ENCODE measurements at regions not wholly inside any gene's neighbourhood (a gene's known extent, or its start where the extent isn't known, plus 50 kb on each side); places are given as distances from the start of the nearest gene placed in this dataset.

DNA sequence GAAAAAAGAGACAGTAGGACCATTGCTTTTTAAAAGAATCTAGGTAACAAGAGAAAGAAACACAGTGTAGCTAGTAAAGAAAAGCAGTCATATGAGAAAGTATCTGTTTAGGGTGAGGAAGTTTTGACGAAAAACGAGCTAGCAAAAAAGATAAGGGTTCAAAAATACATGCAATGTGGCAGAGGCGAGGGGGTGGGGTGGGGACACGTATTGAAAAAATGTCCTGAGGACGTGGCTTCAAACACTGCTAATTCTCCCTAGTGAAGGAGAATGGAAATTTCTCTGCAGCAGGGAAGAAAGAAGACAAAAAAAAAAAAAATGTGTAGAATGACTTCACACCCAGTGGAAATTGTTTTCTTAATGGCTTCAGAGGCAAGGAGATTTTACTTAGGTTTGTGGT, 856.4 kb upstream of the INTU start:
- Histone ChIP-seq H3K36me3 (ENCODE audit: control insufficient read depth in 4 of 4, insufficient read depth in 4 of 4, low read length in 3 of 4) (no peaks in the 10 kb centered on the region), H3K27ac (ENCODE audit: insufficient read depth in 1 of 2, low read depth in 1 of 2, low read length in 2 of 2, poor library complexity in 1 of 2, severe bottlenecking in 2 of 2) (peak overlapping the region in 1 of 2 experiments; percentile 70), H3K9me3 (ENCODE audit: control extremely low read depth in 1 of 5, control insufficient read depth in 4 of 5, insufficient read depth in 2 of 5, low read depth in 1 of 5, low read length in 4 of 5) (no peaks in the 10 kb centered on the region), H3K4me3 (ENCODE audit: control insufficient read depth in 1 of 7, extremely low read depth in 1 of 7, insufficient read depth in 4 of 7, low read depth in 2 of 7, low read length in 6 of 7) (no peak overlapping the region), H3K4me1 (ENCODE audit: control extremely low read depth in 1 of 4, control insufficient read depth in 4 of 4, insufficient read depth in 4 of 4, low read length in 3 of 4) (no peaks in the 10 kb centered on the region), H3K27me3 (replicated peaks in 2 of 5; ENCODE audit: control insufficient read depth in 4 of 5, insufficient read depth in 5 of 5, low read length in 4 of 5) (no peaks in the 10 kb centered on the region)
- POLR2A ChIA-PET: no interaction called here
- no peak for DNase-seq
- 82% methylated on average over 5 of the region's 5 CpGs for WGBS (ENCODE audit: insufficient coverage)
- CTCF ChIA-PET: no interaction called here

DNA sequence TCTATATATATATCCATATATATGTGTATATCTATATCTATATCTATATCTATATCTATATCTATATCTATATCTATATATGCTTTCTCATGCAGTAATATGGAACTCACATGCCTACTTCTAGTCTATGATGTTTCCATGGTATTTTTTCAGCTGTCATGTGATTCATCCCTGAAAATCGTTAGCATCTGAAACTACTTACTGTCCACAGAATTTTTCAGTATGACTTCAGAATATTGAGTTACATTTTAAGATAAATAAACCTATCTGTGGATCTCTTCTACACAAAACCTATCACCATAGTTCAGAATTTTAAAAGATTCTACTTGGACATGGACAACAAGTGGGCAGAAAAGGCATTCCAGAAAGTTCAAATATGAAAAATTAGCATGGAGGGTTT, 855.1 kb upstream of the INTU start:
- POLR2A ChIA-PET: no interaction called here
- Histone ChIP-seq H3K36me3 (ENCODE audit: control insufficient read depth in 4 of 4, insufficient read depth in 4 of 4, low read length in 3 of 4) (no peaks in the 10 kb centered on the region), H3K4me1 (ENCODE audit: control extremely low read depth in 1 of 4, control insufficient read depth in 4 of 4, insufficient read depth in 4 of 4, low read length in 3 of 4) (no peaks in the 10 kb centered on the region), H3K4me3 (ENCODE audit: control insufficient read depth in 1 of 7, extremely low read depth in 1 of 7, insufficient read depth in 4 of 7, low read depth in 2 of 7, low read length in 6 of 7) (no peak overlapping the region), H3K27ac (ENCODE audit: insufficient read depth in 1 of 2, low read depth in 1 of 2, low read length in 2 of 2, poor library complexity in 1 of 2, severe bottlenecking in 2 of 2) (peak overlapping the region in 1 of 2 experiments; percentile 51), H3K9me3 (ENCODE audit: control extremely low read depth in 1 of 5, control insufficient read depth in 4 of 5, insufficient read depth in 2 of 5, low read depth in 1 of 5, low read length in 4 of 5) (no peaks in the 10 kb centered on the region), H3K27me3 (replicated peaks in 2 of 5; ENCODE audit: control insufficient read depth in 4 of 5, insufficient read depth in 5 of 5, low read length in 4 of 5) (no peaks in the 10 kb centered on the region)
- CTCF ChIA-PET: no interaction called here
- no peak for DNase-seq
- no CpG with 5 or more reads among the region's 1 CpG for WGBS (ENCODE audit: insufficient coverage)

DNA sequence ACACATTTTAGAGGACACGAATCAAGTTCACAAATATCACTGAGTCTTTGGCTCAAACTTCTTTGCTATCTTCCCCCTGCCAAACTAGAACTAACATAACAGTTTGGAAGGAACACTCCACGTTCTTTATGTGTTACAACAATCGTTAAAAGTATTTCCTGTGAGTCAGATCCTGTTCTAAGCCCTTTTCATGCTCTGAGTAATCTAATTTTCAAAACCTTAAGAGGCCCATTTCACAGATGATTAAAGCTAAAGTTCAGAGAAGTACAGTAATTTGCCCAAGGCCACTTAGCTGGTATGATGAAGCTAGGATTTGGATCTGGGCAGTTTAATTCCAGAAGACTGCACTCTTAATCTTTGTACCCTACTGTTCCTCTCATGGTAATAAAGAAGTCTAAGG, 854.4 kb upstream of the INTU start:
- Histone ChIP-seq H3K27ac (ENCODE audit: insufficient read depth in 1 of 2, low read depth in 1 of 2, low read length in 2 of 2, poor library complexity in 1 of 2, severe bottlenecking in 2 of 2) (no peak overlapping the region), H3K27me3 (replicated peaks in 2 of 5; ENCODE audit: control insufficient read depth in 4 of 5, insufficient read depth in 5 of 5, low read length in 4 of 5) (no peaks in the 10 kb centered on the region), H3K4me1 (ENCODE audit: control extremely low read depth in 1 of 4, control insufficient read depth in 4 of 4, insufficient read depth in 4 of 4, low read length in 3 of 4) (no peaks in the 10 kb centered on the region), H3K9me3 (ENCODE audit: control extremely low read depth in 1 of 5, control insufficient read depth in 4 of 5, insufficient read depth in 2 of 5, low read depth in 1 of 5, low read length in 4 of 5) (no peaks in the 10 kb centered on the region), H3K4me3 (ENCODE audit: control insufficient read depth in 1 of 7, extremely low read depth in 1 of 7, insufficient read depth in 4 of 7, low read depth in 2 of 7, low read length in 6 of 7) (no peak overlapping the region), H3K36me3 (ENCODE audit: control insufficient read depth in 4 of 4, insufficient read depth in 4 of 4, low read length in 3 of 4) (no peaks in the 10 kb centered on the region)
- 89% methylated on average over 1 of the region's 3 CpGs for WGBS (ENCODE audit: insufficient coverage)
- DNase-seq: no peak
- CTCF ChIA-PET: no interaction called here
- POLR2A ChIA-PET: no interaction called here

DNA sequence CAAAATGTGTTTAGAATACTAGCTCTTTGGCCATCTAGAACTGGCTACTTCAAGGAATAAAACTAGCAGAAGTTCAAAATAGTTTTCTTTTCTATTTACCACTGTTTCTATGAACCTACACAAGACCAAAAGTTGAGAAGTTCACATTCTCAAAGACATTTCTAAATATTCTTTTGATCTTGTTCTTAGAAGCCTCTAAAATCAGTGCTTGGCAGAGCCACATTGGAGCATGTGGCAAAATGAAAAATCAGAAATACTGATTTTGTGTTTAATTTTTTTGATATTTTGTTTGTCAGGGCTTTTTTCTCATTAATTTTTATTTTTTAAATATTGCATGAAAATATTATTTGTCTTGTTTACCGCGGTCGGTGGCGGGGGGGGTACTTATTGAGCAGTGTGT, 853.8 kb upstream of the INTU start:
- Histone ChIP-seq H3K4me3 (ENCODE audit: control insufficient read depth in 1 of 7, extremely low read depth in 1 of 7, insufficient read depth in 4 of 7, low read depth in 2 of 7, low read length in 6 of 7) (no peak overlapping the region), H3K27ac (ENCODE audit: insufficient read depth in 1 of 2, low read depth in 1 of 2, low read length in 2 of 2, poor library complexity in 1 of 2, severe bottlenecking in 2 of 2) (no peak overlapping the region), H3K27me3 (replicated peaks in 2 of 5; ENCODE audit: control insufficient read depth in 4 of 5, insufficient read depth in 5 of 5, low read length in 4 of 5) (no peaks in the 10 kb centered on the region), H3K4me1 (ENCODE audit: control extremely low read depth in 1 of 4, control insufficient read depth in 4 of 4, insufficient read depth in 4 of 4, low read length in 3 of 4) (no peaks in the 10 kb centered on the region), H3K36me3 (ENCODE audit: control insufficient read depth in 4 of 4, insufficient read depth in 4 of 4, low read length in 3 of 4) (no peaks in the 10 kb centered on the region), H3K9me3 (ENCODE audit: control extremely low read depth in 1 of 5, control insufficient read depth in 4 of 5, insufficient read depth in 2 of 5, low read depth in 1 of 5, low read length in 4 of 5) (no peaks in the 10 kb centered on the region)
- POLR2A ChIA-PET: no interaction called here
- WGBS (ENCODE audit: insufficient coverage): no CpG with 5 or more reads among the region's 4 CpGs
- DNase-seq: no peak
- CTCF ChIA-PET: no interaction called here

DNA sequence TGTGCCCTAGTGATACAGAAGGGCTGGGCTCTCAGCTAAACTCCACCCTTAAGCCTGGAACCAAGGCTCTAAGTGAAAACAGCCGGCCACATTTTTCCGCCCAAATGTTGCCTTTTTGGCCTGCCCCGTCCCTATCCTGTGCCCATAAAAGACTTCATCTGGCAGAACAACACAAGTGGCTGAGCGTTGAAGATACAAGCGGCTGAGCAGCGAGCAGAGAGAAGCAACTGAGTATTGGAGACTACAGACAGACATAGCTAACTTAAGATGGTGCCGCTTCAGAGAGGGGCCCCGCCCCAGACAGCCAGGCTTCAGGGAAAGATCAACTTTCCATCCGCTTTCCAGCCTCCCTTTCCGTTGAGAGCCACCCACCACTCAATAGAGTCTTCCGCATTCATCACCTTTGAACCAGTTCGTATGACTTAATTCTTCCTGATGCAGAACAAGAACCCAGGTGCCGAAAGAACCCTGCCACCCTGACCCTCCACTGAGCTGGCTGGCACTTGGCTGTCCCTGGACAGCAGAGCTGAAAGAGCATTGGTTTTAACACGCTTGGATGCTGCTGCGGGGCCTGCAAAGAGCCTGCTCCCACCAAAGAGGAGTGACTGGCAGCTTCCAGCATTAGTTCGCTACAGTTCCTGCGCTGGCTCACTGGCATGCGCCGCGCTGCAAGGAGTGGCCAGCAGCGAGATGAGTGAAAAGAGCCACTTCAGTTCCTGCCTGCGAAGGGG, 853.2 kb upstream of the INTU start:
- H3K36me3 ChIP-seq (ENCODE audit: control insufficient read depth in 4 of 4, insufficient read depth in 4 of 4, low read length in 3 of 4): no peaks in the 10 kb centered on the region
- H3K9me3 ChIP-seq (ENCODE audit: control extremely low read depth in 1 of 5, control insufficient read depth in 4 of 5, insufficient read depth in 2 of 5, low read depth in 1 of 5, low read length in 4 of 5): no peaks in the 10 kb centered on the region
- no peaks in the 10 kb centered on the region for H3K27me3 ChIP-seq (replicated peaks in 2 of 5; ENCODE audit: control insufficient read depth in 4 of 5, insufficient read depth in 5 of 5, low read length in 4 of 5)
- no peak overlapping the region for H3K4me3 ChIP-seq (ENCODE audit: control insufficient read depth in 1 of 7, extremely low read depth in 1 of 7, insufficient read depth in 4 of 7, low read depth in 2 of 7, low read length in 6 of 7)
- H3K27ac ChIP-seq (ENCODE audit: insufficient read depth in 1 of 2, low read depth in 1 of 2, low read length in 2 of 2, poor library complexity in 1 of 2, severe bottlenecking in 2 of 2): no peak overlapping the region
- ChIA-PET POLR2A (no interaction called here), CTCF (interaction anchor here (0.5 kb wide), 1 partner anchor 1018 kb away, joined by 3 read pairs; no protein-coding TSS in a partner anchor)
- DNase-seq: no peak
- no peaks in the 10 kb centered on the region for H3K4me1 ChIP-seq (ENCODE audit: control extremely low read depth in 1 of 4, control insufficient read depth in 4 of 4, insufficient read depth in 4 of 4, low read length in 3 of 4)
- 96% methylated on average over 22 of the region's 22 CpGs for WGBS (ENCODE audit: insufficient coverage)

DNA sequence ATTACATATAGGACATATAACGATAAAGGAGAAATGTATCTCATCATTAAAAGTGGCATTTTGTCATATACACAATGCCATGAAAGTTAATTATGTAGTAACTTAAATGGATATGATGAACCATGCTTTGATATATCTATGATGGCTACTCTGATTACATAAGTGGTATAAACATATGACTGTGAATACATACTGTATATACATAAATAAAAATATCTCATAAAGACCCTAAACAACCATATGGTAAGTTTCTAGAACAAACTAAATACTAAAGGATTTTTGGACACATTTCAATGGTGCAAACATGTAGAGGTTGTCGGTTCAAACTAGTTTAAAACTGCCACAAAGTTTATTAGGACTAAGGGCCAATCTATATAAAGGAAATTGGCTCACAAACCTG, 849.6 kb upstream of the INTU start:
- Histone ChIP-seq H3K36me3 (ENCODE audit: control insufficient read depth in 4 of 4, insufficient read depth in 4 of 4, low read length in 3 of 4) (no peaks in the 10 kb centered on the region), H3K27me3 (replicated peaks in 2 of 5; ENCODE audit: control insufficient read depth in 4 of 5, insufficient read depth in 5 of 5, low read length in 4 of 5) (no peaks in the 10 kb centered on the region), H3K9me3 (ENCODE audit: control extremely low read depth in 1 of 5, control insufficient read depth in 4 of 5, insufficient read depth in 2 of 5, low read depth in 1 of 5, low read length in 4 of 5) (no peaks in the 10 kb centered on the region), H3K4me3 (ENCODE audit: control insufficient read depth in 1 of 7, extremely low read depth in 1 of 7, insufficient read depth in 4 of 7, low read depth in 2 of 7, low read length in 6 of 7) (no peak overlapping the region), H3K27ac (ENCODE audit: insufficient read depth in 1 of 2, low read depth in 1 of 2, low read length in 2 of 2, poor library complexity in 1 of 2, severe bottlenecking in 2 of 2) (no peak overlapping the region), H3K4me1 (ENCODE audit: control extremely low read depth in 1 of 4, control insufficient read depth in 4 of 4, insufficient read depth in 4 of 4, low read length in 3 of 4) (no peaks in the 10 kb centered on the region)
- POLR2A ChIA-PET: no interaction called here
- CTCF ChIA-PET: no interaction called here
- WGBS (ENCODE audit: insufficient coverage): no CpG with 5 or more reads among the region's 2 CpGs
- no peak for DNase-seq

DNA sequence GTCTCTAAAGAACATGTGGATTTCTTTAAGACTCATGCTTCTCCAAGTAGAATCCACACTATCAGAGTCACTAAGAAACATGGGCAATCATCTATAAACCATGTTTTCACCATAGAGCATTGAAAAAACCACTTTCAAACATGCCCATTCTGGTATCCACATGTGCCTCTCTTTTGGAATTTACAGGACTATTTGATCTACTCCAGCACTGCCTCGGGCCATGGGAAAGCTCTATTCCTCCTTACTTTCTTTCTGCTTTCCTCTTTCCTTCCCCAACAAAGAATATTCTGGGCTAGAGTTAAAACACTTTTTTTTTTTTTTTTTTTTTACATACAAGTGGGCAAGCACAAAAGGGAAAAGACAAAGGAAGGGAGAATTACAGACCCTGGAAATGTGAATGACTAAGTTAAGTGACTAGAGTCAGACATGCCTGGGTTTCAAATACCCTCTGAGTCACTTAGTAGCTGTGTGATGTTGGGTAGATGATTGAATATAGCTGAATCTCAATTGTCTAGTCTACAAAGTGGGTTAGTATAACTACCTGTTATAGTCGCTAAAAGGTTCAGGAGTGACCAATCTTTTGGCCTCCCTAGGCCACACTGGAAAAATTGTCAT, 847.7 kb upstream of the INTU start:
- H3K27ac ChIP-seq (ENCODE audit: insufficient read depth in 1 of 2, low read depth in 1 of 2, low read length in 2 of 2, poor library complexity in 1 of 2, severe bottlenecking in 2 of 2): no peak overlapping the region
- H3K36me3 ChIP-seq (ENCODE audit: control insufficient read depth in 4 of 4, insufficient read depth in 4 of 4, low read length in 3 of 4): no peaks in the 10 kb centered on the region
- H3K4me1 ChIP-seq (ENCODE audit: control extremely low read depth in 1 of 4, control insufficient read depth in 4 of 4, insufficient read depth in 4 of 4, low read length in 3 of 4): no peaks in the 10 kb centered on the region
- no peak overlapping the region for H3K4me3 ChIP-seq (ENCODE audit: control insufficient read depth in 1 of 7, extremely low read depth in 1 of 7, insufficient read depth in 4 of 7, low read depth in 2 of 7, low read length in 6 of 7)
- no CpG with 5 or more reads among the region's 2 CpGs for WGBS (ENCODE audit: insufficient coverage)
- CTCF ChIA-PET: interaction anchor here (0.7 kb wide), 1 partner anchor 35 kb away, joined by 3 read pairs; no protein-coding TSS in a partner anchor
- H3K27me3 ChIP-seq (replicated peaks in 2 of 5; ENCODE audit: control insufficient read depth in 4 of 5, insufficient read depth in 5 of 5, low read length in 4 of 5): no peaks in the 10 kb centered on the region
- no peaks in the 10 kb centered on the region for H3K9me3 ChIP-seq (ENCODE audit: control extremely low read depth in 1 of 5, control insufficient read depth in 4 of 5, insufficient read depth in 2 of 5, low read depth in 1 of 5, low read length in 4 of 5)
- POLR2A ChIA-PET: no interaction called here
- no peak for DNase-seq
